ENCODE measurements at regions not wholly inside any gene's neighbourhood (a gene's known extent, or its start where the extent isn't known, plus 50 kb on each side); places are given as distances from the start of the nearest gene placed in this dataset.

- TF ChIP-seq TARDBP (IDR thresholded peaks at IDR 0.05) (no peak), FOXA1 (IDR thresholded peaks at IDR 0.05) (no peak), ELF4 (IDR thresholded peaks at IDR 0.05) (no peak), BHLHE40 (IDR thresholded peaks at IDR 0.05; ENCODE audit: borderline replicate concordance) (no peak), SP1 (IDR thresholded peaks at IDR 0.05) (no peak), SUZ12 (IDR thresholded peaks at IDR 0.05) (no peak), HDGF (IDR thresholded peaks at IDR 0.05; ENCODE audit: borderline replicate concordance) (no peak), ARNT (IDR thresholded peaks at IDR 0.05) (no peak), ZNF384 (IDR thresholded peaks at IDR 0.05) (no peak), FOXK2 (IDR thresholded peaks at IDR 0.05) (no peak), NFRKB (IDR thresholded peaks at IDR 0.05) (no peak), FOXM1 (IDR thresholded peaks at IDR 0.05; ENCODE audit: borderline replicate concordance) (no peak), LEF1 (IDR thresholded peaks at IDR 0.05; ENCODE audit: borderline replicate concordance) (no peak), CTBP1 (IDR thresholded peaks at IDR 0.05; ENCODE audit: borderline replicate concordance) (no peak)
Measured at GRCh38 chr1:213416461-213417224, 365.6 kb downstream of the RPS6KC1 start.
